GM19351 (cell line): ENCODE measurements at regions not wholly inside any gene's neighbourhood (a gene's known extent, or its start where the extent isn't known, plus 50 kb on each side); places are given as distances from the start of the nearest gene placed in this dataset.
A peak's percentile ranks its signal among the peaks of the same experiment; 100 is the strongest.

Source experiments
- ATAC-seq: cut with Tn5 transposase; IDR thresholded peaks from one replicate; pipeline ENCODE4 v1.9.1; 2021; ENCODE audit warnings: mild to moderate bottlenecking, moderate library complexity; ENCODE audit not compliant: unreplicated experiment

DNA sequence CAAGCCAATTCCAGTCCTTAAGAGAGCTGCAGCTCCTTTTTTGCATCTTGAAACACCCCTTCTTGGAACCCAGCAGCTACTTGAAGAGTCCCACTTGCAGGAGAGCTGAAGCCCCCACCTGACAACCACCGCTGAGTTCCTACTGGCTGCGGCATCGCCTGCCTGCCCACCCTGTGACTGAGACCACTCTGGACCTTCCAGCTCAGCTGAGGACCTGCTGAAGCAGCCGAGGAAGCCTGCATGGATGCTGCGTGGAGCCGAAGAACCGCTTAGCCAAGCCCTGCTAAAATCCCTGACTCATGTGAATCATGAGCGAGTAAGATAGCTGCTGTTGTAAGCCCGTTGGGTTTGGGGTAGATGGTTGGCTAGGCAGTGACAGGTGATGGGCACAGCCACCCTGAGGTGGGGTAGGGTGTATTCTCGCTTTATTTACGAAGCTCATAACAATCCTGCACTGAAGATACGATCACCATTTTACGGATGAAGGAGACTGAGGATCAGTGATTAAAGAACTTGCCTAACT lies 78.4 kb downstream of the INHBB start:
- ATAC-seq: no peak

- ATAC-seq: no peak
These were observed 79.1 kb downstream of the INHBB start for GRCh38 chr2:120425014-120425413.

DNA sequence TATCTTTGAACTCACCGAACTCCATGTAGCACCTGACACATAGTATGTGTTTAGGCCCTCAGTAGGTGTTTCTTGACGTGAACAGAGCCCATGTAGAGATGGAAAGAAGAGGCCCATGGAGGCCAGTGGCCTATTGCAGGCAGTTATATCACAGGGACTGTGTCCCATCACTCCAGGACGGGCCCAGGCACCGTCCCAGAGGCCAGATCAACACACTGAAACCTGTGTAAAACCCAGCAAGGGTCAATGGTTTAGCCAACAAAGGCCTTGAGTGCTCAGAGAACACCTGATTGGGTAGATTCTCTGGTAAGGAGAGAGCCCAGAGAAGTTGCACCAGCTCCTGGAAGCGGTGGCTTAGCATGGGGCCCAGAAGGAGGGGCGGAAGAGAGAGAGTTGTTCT lies 82.8 kb downstream of the INHBB start:
- no peak for ATAC-seq

DNA sequence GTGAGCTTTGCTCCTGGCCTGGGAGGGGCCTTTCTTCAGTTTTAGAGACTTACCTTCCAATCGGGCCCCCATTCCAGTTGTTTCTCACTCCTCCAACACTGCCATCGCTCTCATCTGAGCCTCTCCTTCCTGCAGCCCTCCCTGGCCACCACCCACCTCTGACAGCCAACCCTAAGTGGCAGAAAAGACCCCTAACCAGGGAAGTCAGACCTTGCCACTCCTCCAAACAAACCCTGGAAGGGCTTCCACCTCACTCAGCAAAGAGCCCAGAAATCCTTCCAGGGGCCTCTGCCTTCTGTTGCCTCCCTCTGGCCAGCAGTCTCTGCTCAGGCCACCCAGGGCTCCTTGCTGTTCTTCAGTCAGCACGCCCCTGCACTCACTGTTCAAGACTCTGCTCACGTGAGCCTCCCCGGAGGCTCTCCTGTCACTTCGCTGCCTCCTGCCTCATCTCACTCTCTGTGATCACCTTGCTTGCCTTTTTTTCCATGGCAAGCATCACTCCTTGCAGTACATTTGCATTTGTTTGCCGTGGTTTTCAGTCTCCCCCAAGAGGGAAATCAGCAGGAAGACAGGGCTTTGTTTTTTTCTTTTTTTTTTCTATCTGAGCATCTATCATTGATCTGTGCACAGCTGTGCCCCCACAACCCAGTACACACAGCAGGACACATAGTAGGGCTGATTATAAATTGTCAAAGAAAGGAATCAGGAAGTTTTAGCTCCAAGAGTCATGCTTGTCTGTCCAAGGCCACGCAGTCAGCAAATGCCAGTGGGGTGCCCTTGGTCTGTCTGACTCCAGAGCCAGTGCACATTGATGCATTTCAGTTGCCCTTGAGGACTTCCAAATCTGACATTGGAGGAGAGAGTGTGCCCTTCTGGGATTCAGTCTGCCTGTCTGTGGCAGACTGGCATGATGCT lies 83.9 kb downstream of the INHBB start:
- ATAC-seq: no peak

DNA sequence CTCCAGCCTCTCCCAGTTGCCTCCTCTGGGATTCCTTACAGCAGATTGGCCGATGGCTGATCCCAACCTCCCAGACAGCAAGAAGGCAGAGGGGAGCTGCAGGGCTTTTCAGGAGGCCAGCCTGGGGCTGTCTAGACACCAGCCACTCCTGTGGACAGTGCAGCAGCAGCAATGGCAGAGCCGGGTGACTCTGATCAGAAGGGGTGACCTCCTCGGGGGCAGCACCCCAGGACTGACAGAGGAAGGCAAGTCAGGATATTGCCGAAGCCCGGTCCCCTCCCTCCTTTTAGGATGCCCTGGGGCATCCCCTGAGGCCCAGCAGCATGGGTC lies 84.5 kb downstream of the INHBB start:
- ATAC-seq: no peak

GRCh38 chr2:120430957-120431356 lies 85.0 kb downstream of the INHBB start:
- no peak for ATAC-seq

DNA sequence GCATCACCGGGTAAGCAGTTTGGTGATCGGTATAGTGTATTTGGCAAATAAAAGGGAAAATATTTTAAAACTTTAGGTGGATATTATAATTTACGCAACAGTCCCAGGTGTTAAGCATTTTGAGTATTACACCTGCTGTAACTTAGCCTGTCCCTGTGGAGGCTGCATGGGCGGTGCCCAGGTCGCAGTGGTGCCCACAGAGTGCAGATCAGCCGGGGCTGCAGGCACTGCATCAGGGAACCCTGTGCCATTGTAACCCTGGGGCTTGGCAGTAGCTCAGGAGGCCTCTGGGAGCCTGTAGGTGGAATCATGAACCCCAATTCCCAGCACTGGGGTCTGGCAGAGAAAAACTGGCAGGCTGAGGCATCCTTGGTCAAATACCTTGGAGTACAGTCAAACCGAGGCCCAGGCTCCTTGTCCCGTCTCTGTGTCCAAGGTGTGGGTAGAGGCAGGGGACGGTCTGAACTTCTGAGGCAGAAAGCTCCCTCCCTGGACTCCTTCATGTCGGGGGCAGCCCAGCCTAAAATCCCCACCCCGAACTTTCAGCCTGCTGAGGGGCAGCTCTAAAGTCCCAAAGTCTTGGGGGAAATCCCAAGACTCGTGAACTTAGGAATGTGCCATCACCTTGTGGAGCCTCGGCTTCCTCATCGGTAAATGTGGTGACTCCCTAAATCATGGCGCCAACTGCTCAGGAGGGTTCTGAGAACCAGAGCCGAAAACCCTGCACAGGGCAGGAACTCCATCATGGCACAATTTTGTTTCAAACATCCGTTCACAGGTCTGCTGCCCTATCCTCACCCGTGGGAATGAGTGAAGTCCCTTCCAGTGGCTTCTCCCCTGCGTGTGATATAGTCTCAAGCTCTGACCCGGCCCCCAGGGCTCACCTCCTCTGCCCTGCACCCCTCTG lies 85.7 kb downstream of the INHBB start:
- no peak for ATAC-seq

- no peak for ATAC-seq
These were observed 86.5 kb downstream of the INHBB start for GRCh38 chr2:120432293-120432975.

DNA sequence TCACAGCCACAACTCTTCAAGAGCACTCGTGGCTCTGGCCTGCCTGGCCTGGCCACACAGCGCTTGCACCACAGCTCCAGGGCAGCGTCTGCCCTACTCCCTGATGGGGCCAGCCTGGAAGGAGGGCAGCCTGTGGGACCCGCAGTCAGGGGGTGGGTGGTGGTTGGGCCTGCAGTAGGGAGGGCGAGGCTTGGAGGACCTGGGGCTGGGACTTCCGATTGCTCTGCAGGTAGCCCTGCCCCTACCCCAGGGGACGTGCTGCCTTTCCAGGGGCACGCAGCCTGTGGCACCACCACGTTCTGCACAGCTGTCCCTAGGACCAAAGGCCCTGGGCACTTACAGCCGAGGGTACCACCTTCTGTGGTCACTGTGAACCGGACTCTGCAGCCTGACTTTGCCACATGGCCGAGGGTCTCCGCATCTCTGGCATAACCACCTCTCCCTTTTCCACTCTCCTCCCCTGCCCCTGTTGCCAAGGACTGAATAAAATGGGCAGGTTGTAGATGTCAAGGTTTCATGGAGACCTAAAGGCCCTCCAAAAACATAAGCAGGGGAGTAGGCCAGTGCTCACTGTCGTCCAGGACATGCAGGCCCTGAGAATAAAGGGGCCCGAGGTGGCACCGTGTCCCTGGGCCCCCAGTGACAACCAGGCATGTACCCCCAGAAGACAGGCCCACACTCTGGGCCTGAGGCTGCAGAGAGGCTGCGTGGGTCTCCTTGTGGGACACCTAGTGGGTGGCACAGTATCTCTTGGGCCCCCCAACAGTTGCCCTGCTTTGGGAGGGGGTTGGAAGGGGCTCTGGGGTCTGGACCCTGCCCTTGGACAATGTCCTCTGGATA lies 87.3 kb downstream of the INHBB start:
- no peak for ATAC-seq

- no peak for ATAC-seq
These were observed 87.9 kb downstream of the INHBB start for GRCh38 chr2:120433816-120434290.

DNA sequence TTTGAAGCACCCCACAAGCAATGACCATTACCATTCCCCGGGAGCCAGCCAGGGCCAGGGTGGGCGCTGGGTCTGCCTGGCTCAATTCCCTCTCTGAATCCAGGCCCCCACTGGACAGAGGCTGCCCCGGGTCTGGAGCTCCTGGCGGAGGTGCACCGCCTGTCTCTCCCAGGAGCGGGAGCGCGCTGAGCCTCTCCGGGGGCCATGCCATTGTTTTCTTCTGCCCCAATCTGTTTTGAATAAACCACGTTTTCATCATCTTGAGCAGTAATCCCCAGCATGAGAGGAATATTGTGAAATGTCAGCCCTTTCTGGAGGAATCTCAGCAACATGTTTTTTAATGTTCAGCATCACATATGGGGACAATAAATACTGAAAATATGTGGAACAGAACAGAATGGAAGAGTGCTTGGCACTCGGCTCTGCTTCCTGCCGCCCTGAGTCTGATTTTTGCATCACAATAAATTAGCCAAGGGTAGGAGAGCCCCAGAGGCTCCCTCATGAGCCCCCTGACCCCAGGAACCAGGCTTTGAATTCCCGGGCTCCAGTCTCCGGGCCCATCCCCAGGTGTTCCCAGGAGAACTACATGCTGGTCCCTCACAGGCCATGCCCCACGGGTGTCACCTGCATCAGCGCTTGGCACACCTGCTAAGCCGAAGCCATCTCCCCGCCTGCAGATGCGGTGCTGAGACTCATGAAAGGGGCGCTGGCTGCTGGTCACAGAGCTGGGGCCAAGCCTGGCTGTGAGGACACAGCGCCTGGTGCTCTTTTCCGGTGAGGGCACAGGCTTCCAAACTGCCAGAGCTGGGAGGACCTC lies 88.8 kb downstream of the INHBB start:
- ATAC-seq: no peak

- no peak for ATAC-seq
These were observed 89.9 kb downstream of the INHBB start for GRCh38 chr2:120435671-120436459.

GRCh38 chr2:120436460-120436739 lies 90.5 kb downstream of the INHBB start:
- no peak for ATAC-seq

GRCh38 chr2:120436885-120437603 lies 91.1 kb downstream of the INHBB start:
- ATAC-seq: peak; percentile 66

- no peak for ATAC-seq
These were observed 91.7 kb downstream of the INHBB start for GRCh38 chr2:120437604-120438000.

DNA sequence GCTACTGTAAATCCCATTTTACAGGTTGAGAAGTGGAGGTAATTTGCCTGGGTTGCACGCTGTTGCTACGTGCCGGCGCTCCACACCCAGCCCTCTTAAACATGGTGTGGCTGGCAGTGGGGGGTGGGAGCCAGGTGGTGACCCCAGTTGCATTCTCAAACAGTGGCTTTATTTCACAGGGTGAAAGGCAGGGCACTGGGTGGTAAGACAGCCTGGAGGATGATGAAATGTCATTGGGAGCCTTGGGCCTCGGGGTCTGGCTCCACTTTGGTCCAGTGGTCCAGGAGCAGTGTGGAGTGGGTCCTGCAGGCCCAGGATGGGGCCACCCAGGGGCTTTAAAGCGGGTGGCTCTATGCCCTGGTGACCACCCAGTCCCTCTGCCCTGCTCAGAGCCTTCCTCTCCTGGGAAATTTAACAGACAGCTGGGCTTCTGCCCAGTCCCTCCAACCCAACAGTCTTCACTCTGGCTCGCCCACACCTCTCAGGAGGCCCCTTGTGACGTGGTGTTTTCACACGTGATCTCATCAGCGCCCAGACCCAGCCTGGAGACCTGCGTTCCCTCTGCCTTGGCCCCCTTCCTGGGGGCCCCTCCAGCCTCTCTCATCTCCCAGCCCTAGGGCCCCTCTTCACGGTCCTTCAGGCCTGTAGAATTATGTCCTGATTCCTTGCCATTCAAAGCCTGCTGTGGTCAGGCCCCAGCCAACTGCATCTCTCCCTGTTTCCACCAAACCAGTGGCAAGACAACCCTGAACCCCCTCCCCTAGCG lies 92.5 kb downstream of the INHBB start:
- ATAC-seq: no peak

GRCh38 chr2:120439067-120439368 lies 93.1 kb downstream of the INHBB start:
- no peak for ATAC-seq
